GM19395 (cell line): ENCODE measurements at regions not wholly inside any gene's neighbourhood (a gene's known extent, or its start where the extent isn't known, plus 50 kb on each side); places are given as distances from the start of the nearest gene placed in this dataset.
"Not testable (repeated sequence)": the region's sequence is repeated elsewhere in the genome, so short reads cannot be mapped to it uniquely, and the experiment has no call there.

Source experiments
- ATAC-seq: cut with Tn5 transposase; IDR thresholded peaks from one replicate; pipeline ENCODE4 v1.9.1; 2021; ENCODE audit warnings: mild to moderate bottlenecking, moderate library complexity; ENCODE audit not compliant: unreplicated experiment

DNA sequence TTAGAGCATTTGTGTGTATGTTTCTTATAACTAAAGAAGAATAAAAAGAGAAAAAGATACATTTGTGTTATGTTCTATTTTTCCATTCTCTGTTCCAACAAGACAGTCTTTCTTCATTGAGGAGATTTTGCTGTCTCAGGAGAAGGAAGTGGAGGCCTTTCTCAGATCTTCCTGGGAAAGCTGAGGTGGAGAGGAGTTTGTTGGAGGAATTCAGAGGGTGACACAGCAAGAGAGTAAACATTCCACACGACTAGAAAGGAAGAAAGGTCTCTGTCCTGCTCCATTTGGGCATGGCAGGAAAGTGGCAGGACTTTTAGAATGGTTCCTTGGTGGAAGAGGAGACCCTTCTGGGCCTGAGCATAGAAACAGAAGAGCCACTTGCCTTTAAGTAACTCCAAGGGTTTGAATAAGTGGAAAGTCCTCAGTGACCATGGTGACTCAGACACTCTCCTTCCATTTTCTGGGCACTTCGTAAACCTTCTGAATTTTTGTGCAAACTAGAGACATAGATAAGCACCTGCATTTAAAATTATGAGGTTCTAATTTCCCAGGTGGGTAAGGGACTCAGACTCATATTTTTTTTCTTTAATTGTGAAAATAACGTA, 52.3 kb upstream of the COL5A2 start:
- ATAC-seq, result no peak

DNA sequence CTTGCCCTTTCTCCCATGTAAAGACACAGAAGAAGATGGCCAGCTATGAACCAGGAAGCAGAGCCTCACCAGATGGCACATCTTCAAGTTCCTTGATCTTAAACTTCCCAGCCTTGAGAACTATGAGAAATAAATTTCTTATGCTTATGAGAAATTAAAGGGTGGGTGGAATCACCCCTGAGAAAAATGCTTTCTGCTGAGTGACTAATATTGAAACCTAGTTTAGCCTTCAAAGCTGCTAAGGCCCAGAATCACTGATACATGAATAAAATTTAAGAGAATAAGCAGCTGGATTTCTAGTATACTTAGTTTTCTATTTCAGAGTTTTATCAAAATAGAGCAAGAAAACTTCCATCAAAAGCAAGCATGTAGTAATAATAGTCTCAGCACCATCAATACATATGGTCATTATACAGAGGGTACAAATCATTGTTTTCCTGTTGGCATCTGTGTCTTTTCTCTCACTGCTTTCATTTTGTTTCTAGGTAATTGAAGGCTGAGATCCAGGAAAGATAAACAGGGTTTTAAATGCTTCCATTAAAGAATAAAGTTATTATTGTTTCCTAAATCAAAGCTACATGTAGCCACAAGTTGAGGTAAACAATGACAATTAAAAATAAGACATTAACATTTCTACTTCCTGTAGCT, 53.3 kb upstream of the COL5A2 start:
- peak; percentile 95 for ATAC-seq

DNA sequence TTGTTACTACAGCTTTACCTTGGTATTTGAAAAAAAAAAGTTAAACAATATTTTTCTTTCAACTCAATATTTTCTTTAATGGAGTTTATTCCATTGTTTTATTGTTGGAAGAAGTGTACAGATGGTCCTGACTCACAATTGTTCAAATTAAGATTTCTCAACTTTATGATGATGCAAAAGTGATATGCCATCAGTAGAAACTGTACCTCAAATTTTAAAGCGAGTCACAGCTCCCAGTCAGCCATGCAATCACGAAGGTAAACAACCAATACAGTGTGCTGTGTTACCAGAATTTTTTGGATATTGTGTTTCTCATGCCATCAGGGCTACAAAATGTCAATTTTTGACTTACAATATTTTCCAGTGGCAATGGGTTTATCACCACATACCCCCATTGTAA, 54.0 kb upstream of the COL5A2 start:
- no peak for ATAC-seq

DNA sequence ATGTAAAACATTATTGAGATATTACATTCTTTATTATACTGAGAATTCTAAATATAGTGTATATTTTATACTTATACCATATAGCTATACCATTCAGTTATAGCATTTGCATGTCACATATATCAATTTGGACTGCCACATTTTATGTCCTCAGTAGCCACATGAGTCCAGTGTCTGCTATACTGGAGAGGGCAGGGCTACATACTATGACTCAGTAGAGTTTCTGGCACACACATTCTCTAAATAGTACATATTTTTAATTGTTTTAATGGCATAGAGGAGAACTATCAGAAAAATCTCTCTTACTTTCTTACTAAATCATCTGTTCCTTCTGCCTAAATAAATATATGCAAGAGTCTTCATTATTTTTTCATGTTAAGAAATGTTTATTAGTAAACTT, 55.4 kb upstream of the COL5A2 start:
- no peak for ATAC-seq

DNA sequence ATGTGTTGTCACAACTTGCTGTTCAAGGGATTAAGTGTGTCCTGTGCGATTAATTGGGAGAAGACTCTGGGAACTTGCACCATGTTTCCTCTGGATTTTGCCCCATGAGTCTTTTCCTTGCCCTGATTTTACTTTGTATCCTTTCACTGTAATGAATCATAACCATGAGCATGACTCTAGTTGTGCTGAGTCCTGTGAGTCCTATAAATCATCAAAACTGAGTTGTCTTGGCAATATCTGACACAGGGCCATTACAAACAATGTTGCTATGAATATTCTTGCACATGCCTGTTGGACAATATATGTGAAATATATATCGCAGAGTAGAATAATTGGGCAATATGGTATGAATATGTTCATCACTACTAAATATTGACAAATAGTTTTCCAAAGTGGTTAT, 56.5 kb upstream of the COL5A2 start:
- ATAC-seq, result no peak

DNA sequence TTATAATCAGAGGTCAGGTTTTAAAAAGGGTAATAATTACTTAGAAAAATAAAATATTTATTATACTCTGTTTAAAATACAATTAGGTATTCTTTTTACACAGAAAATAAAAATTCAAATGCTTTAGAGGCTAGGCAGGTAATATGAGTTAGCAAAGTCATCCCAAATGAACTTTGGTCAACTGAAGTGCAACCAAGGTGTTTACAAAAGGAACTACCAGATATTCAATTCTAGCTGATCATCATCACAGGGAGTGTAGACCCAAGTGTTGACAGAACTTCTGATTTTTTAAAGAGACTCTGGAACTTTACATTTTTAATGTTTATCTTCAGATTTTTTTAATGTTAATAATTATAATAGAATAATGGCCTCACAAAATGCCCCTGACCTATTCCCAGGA, 59.3 kb upstream of the COL5A2 start:
- ATAC-seq, result no peak

DNA sequence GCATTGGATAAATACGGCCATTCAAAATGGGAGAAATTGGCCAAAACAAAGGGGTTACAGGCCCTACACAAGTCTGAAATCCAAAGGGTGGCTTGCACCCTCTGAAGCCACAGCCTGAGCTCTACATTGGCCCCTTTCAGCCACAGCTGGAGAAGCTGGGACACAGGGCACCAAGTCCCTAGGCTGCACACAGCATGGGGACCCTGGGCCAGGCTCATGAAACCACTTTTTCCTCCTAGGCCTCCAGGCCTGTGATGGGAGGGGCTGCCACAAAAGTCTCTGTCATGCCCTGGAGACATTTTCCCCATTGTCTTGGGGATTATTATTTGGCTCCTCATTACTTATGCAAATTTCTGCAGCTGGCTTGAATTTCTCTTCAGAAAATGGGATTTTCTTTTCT, 64.3 kb upstream of the COL5A2 start:
- ATAC-seq, result not testable (repeated sequence)

DNA sequence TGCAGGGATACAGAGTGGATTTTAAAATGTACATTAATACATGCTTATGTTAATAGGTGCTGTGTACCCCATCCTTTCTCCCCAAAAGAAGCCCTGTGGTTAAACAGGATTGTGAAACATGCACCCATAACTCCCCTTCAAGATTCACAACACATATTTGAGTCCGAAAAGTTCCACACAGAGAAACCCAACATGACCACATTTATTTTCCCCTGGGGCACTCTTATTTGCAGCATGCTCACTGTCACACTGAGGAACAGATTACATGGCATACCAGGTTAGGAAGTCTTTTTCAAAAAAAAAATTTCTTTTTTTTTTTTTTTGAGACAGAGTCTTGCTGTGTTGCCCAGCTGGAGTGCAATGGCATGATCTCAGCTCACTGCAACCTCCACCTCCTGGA, 67.7 kb upstream of the COL5A2 start:
- no peak for ATAC-seq

DNA sequence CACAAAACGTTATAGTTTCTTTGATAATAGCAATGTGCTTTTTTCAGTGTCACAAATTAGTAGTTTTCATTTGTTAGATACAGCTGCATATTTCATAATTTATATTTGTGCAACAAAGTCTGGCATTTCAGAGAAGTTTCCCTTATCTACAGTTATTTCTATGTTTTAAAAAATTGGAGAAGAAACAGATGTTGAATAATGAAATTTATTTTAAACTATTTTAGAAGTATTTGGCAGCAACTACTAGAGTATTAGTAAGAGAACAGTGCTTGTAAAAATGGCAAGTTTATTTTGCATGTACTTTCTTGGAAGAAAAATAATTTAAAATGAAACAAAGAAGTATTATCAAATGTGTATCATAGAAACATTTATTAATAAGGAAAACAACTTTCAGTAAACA, 68.6 kb upstream of the COL5A2 start:
- no peak for ATAC-seq

DNA sequence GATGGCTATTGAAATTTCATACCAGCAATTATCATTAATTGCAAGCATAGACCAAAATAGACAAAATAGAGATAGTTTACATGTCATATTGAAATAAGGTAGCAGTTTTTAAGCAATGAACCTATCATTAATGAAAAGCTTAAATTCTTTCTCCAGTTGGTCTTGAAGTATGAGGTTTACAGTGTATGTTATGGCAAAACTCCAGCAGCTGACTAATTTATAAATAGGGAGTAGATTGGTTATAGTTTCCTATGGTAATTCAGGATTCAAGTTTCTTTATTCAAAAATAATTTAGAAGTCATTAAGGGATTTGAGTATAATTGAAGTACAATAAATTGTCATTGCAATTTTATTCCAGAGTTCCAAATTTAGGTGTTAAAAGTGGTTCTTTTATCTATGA, 69.6 kb upstream of the COL5A2 start:
- no peak for ATAC-seq

DNA sequence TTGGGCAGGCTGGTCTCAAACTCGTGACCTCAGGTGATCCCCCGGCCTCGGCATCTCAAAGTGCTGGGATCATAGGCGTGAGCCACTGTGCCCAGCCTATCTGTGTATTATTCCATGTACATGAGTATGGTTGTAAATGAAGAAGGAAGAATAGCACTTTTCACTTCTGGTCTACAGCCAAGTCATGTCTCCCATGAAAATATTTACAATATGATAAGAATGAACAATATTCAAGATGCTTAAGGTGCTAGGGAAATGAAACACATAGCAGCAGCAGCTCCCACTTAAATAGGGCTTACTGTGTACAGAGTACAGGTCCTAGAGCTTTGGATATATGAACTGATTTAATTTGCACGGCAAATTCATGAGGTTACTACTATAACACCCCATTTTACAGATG, 70.3 kb upstream of the COL5A2 start:
- no peak for ATAC-seq

DNA sequence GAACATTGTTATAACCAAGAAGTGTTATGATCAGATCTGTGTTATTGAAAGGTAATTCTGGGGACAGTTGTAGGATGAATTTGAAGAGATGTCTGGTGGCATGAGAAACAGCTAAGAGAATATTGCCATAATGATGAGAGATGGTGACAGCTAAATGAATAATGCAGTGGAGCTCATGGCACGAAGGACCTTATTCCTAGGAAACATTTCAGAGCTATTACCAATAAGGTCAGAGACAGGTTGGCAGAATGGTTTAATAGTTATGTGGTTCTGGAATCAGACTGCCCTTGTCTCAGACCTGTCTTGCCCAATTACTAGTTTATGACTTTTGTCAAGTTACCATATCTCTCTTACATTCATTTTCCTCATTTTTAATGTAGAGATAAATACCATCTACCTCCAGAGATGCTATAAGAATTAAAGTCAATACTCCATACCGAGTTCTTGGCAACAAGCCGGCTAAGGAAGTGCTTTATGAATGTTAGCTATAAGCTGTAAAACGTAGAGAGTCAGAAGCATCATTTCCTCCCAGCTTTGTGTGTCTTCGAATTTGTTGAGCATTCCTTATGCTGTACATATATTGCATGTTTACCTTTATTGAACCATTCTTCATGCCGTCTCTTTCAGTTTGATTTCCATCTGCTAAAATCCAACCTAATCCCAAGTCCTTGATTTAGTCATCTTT, 73.6 kb upstream of the COL5A2 start:
- no peak for ATAC-seq

DNA sequence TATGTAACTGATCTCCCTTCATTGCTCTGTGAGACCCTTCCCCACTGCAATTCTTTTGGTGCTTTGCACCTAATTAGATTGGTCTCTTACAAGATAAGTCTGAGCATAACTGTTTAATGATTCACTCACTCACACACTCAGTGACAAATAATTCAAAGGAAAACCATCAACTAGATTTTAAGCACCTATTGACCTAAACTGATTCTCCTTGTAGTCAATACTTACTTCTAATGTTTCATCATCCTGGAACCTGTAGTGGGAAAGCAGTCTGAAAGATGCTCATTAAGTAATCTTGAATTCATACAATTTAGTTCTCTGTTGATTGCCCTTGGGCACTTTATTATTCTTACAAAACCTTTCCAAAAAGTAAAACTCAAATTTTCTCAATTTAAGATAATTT, 74.3 kb upstream of the COL5A2 start:
- ATAC-seq, result no peak

DNA sequence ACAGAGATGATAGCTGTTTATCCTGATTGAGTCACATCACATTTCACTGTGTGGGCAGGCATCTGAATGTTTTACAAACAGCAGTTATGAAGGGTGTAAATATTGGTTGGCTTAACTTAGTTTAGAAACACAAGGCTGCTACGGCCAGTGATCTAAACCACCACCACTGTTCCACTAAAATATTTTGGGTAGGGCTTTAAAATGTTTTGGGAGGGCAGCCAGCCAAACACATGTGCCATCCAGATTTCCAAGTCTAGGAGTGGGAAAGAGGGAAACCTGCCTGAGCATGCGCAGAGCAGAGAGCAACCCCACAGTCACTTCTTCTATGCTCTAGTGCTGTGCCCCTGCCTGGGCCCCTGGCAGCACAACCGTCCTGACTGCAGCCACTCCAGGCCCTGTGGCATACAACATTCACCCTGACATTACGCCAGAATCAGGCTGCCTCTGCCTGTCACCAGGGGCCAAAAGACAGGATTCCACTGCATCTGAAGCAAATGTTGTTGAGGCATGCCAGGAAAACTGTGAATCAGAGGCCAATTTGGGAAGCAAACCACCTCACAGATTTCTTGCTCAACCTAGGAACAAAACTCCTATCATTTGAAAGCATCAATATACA, 74.8 kb upstream of the COL5A2 start:
- no peak for ATAC-seq

DNA sequence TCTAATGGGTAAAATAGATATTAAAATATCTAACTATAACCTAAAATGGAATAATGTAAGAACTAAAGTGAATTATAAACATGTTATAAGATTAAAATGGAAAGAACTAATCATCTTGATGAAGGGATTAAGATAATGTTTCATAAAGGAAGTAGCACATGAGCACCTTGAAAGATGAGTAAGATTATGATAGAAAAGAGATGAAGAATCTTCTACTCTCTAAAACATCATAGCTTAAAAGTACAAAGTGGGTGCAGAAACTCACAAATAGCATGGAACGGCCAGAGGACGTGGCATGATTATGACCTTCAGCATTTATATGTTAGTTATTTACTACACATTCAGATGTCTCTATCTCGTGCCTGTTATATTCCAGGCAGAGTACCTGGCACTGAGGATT, 76.2 kb upstream of the COL5A2 start:
- no peak for ATAC-seq

DNA sequence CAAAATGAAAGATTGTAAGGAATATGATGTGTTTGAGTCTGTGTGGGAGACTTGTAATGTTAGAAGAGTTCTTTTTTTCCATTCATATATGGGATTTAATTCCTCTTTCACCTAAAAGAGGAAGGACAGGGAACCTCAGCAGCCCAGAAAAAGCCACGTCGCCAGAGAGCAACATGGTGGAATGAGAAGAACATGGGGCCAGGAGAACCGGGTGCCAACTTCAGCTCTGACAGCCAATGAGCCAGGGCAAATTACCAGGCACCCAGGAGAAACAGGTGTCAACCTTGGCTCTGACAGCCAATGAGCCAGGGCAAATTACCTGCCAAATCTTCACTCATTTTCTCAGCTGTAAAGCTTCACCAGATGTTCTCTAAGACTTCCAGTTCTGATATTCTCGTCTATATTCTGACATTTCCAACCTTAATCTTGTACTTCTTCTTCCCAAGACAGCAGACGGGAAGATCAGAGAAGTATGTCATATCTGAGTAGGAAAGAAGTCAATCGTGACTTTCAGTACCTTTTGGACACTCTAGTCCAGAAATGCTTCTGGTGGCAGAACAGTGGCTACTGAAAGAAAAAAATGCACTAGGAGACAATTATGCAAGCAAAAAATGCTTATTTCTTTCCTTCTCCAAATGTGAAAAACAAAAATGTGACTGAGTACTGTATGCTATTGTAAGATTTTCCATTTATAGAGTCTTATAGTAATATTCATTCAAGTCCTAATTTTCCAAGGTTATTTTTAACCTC, 79.2 kb upstream of the COL5A2 start:
- ATAC-seq, result no peak

DNA sequence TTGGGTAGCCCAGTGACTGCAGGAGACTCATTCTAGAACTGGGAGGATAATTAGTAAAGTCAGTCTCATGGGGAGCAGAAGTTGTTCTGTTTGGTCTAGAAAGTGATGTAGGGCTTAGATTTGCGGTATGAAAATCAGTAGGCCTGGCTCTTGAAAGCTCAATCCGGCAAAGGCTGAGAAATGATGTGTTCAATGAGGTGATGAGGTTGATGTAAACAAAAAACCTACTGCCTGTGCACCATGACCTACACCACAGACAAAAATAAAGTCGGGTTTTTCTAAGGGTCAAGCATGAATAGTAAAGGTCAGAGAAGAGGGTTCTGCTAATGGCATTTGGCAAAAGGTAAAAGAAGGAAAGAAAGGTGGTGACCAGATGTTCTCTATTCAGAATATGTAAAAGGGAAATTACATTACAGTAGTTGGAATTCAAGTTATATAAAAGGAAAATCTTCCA, 80.8 kb upstream of the COL5A2 start:
- no peak for ATAC-seq

DNA sequence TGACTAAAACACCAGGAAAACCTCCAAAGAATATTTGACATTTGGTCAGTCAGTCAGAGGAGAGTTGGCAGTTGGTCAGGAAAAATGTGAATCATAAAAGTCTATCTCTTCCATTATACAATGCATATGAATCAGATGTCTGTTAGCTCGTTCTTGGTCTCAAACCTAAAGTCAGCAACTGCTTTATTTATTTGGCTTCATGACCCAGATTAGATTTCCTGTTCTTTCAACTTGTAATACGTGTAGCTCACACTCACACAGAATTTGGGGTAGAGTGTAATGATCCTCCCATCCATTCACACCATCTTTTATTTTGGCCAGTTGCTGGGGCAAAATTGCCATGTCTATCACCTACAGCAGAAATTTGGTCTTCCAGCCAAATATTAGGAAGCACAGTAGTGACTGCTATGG, 81.9 kb upstream of the COL5A2 start:
- ATAC-seq, result no peak

DNA sequence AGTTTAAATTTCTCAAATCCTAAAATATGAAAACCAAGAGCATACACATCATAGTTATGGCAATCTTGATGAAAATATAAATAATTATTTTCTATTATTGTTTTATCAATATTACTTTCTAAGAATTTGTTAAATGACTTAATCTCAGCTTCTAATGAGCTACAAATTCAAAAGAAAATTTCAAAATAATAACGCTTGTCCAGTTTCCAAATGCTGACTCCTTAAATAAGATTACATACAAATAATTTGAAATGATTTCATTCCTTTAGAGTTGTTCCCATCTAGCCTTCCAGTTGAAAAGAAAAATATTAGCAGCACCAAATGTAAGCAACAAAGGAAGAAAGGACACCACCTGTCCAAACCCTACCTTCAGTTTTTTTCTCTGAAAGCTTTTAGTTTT, 82.4 kb upstream of the COL5A2 start:
- ATAC-seq, result no peak

DNA sequence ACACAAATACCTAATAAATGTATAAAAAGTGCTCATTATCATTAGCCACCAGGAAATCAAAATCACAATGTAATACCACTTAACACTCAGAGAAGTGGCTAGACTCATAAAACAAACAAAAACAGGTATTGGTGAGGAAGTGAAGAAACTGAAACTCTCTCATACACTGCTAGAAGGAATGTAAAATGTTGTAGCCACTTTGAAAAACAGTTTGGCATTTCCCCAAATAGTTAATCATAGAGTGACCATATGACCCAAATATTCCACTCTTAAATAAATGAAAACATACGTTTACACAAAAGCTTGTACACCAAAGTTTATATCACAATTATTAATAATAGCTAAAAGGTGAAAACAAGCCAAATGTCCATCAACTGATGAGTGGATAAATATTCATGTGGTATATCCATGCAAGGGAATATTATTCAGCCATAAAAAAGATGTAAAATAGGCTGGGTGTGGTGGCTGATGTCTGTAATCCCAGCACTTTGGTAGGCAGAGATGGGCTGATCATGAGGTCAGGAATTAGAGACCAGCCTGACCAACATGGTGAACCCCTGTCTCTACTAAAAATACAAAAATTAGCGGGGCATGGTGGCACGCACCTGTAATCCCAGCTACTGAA, 86.2 kb upstream of the COL5A2 start:
- ATAC-seq, result no peak

DNA sequence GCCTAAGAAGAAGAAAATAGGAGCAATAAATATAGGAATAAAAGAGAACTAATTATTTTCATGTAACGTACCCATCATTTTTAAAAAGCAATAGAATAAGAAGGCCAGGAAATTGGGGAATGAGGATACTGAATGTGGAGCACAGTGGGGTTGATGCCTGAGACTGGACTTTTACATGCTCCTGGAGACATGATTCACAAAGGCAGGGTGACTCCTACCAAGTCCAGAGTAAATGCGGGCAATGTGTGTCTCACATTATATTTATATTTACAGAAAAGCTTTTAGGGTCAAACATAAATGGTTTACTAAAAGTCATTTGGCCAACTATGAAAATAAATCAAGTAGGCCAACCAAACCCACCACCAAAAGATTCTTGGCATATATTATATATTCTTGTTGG, 87.9 kb upstream of the COL5A2 start:
- no peak for ATAC-seq
